ENCODE measurements at regions not wholly inside any gene's neighbourhood (a gene's known extent, or its start where the extent isn't known, plus 50 kb on each side); places are given as distances from the start of the nearest gene placed in this dataset.

DNA sequence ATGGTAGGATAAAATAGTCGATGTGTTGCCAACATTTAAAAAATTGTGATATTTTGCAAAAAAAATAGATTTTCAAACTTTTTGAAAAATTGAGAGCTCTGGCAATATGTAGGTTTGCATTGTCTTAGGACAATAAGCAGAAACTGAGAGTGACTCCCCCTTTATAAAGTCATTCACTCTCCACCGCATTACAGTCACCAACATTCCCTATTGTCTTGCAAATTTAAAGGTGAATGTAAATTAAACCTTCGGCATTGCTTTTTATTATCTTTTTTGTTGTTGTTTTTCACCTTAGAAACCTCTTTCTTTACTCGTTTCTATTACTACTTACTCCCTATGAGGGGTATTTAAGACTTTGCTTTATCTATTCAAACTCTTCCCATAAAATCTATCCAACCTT is 944.2 kb downstream of the DTWD2 start:
- TF ChIP-seq, protein P1, sequence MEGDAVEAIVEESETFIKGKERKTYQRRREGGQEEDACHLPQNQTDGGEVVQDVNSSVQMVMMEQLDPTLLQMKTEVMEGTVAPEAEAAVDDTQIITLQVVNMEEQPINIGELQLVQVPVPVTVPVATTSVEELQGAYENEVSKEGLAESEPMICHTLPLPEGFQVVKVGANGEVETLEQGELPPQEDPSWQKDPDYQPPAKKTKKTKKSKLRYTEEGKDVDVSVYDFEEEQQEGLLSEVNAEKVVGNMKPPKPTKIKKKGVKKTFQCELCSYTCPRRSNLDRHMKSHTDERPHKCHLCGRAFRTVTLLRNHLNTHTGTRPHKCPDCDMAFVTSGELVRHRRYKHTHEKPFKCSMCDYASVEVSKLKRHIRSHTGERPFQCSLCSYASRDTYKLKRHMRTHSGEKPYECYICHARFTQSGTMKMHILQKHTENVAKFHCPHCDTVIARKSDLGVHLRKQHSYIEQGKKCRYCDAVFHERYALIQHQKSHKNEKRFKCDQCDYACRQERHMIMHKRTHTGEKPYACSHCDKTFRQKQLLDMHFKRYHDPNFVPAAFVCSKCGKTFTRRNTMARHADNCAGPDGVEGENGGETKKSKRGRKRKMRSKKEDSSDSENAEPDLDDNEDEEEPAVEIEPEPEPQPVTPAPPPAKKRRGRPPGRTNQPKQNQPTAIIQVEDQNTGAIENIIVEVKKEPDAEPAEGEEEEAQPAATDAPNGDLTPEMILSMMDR (IDR thresholded peaks at IDR 0.05; ENCODE audit: low read depth, low read length, missing control alignments): no peak
- in situ Hi-C loops (cut with HindIII; ENCODE audit: low sequenced_read_pairs): no loop called here
- DNase-seq (ENCODE audit: low read depth): no peak
- no peak overlapping the region for H3K4me3 ChIP-seq (ENCODE audit: low read depth, low read length)

GRCh38 chr5:118043531-118043930 is 944.8 kb downstream of the DTWD2 start:
- no peak for DNase-seq (ENCODE audit: low read depth)
- in situ Hi-C loops (cut with HindIII; ENCODE audit: low sequenced_read_pairs): no loop called here
- H3K4me3 ChIP-seq (ENCODE audit: low read depth, low read length): no peak overlapping the region
- TF ChIP-seq, protein P1 (IDR thresholded peaks at IDR 0.05; ENCODE audit: low read depth, low read length, missing control alignments): no peak

DNA sequence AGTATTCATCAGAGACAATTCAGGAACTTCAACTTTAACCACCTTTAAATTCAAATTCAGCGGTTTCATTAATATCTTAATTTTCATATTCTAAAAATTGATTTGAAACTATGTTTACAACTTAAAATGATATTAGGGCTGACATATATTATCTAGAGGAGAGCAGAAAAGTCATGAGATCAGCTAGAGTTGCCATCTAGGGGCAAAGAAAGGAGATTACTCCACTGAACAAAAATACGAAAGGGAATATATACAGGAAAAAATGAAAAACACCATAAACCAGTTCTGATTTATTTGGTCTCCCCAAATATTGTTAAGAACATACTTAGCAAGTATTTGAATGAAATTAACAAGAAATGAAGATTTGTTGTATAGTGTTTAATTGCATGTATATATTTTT is 946.3 kb downstream of the DTWD2 start:
- H3K4me3 ChIP-seq (ENCODE audit: low read depth, low read length): no peak overlapping the region
- TF ChIP-seq, protein P1 (IDR thresholded peaks at IDR 0.05; ENCODE audit: low read depth, low read length, missing control alignments): peak; percentile 8
- in situ Hi-C loops (cut with HindIII; ENCODE audit: low sequenced_read_pairs): no loop called here
- no peak for DNase-seq (ENCODE audit: low read depth)

- no peak for DNase-seq (ENCODE audit: low read depth)
- H3K4me3 ChIP-seq (ENCODE audit: low read depth, low read length): no peak overlapping the region
- TF ChIP-seq, protein P1 (IDR thresholded peaks at IDR 0.05; ENCODE audit: low read depth, low read length, missing control alignments): no peak
- in situ Hi-C loops (cut with HindIII; ENCODE audit: low sequenced_read_pairs): no loop called here
These were observed 947.9 kb downstream of the DTWD2 start for GRCh38 chr5:118040496-118040895.

DNA sequence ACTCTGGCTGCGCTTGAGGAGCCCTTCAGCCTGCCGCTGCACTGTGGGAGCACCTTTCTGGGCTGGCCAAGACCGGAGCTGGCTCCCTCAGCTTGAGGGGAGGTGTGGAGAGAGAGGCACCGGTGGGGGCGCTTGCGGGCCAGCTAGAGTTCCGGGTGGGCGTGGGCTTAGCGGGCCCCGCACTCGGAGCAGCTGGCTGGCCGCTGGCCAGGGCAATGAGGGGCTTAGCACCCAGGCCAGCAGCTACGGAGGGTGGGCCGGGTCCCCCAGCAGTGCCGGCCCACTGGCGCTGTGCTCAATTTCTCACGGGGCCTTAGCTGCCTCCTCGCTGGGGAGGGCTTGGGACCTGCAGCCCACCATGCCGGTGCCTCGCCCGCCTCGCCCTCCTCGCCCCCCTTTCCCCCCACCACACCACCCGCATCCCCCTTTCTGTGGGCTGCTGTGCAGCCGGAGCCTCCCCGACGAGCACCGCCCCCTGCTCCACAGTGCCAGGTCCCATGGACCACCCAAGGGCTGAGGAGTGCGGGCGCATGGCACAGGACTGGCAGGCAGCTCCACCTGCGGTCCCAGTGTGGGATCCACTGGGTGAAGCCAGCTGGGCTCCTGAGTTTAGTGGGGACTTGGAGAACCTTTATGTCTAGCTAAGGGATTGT is 954.5 kb downstream of the DTWD2 start:
- no peak overlapping the region for H3K4me3 ChIP-seq (ENCODE audit: low read depth, low read length)
- DNase-seq (ENCODE audit: low read depth): no peak
- in situ Hi-C loops (cut with HindIII; ENCODE audit: low sequenced_read_pairs): no loop called here
- TF ChIP-seq, protein P1 (IDR thresholded peaks at IDR 0.05; ENCODE audit: low read depth, low read length, missing control alignments): no peak

GRCh38 chr5:118029807-118030206 is 958.5 kb downstream of the DTWD2 start:
- in situ Hi-C loops (cut with HindIII; ENCODE audit: low sequenced_read_pairs): no loop called here
- no peak overlapping the region for H3K4me3 ChIP-seq (ENCODE audit: low read depth, low read length)
- DNase-seq (ENCODE audit: low read depth): no peak
- TF ChIP-seq, protein P1 (IDR thresholded peaks at IDR 0.05; ENCODE audit: low read depth, low read length, missing control alignments): no peak
